Activated CD4-positive, alpha-beta T cell treated with anti-CD3 and anti-CD28 coated beads, Interleukin-2, amount 10 ng/mL, durations not matched to agents 7 days and 5 days (primary cell): ENCODE measurements at regions not wholly inside any gene's neighbourhood (a gene's known extent, or its start where the extent isn't known, plus 50 kb on each side); places are given as distances from the start of the nearest gene placed in this dataset.
"Not testable (repeated sequence)": the region's sequence is repeated elsewhere in the genome, so short reads cannot be mapped to it uniquely, and the experiment has no call there.

Source experiments
- CTCF ChIA-PET: fragments of 350-600 bp; sonication (Branson Sonifier 250); formaldehyde crosslinking; loops from one replicate; lab custom pipeline; 2021; ENCODE audit warnings: antibody characterized with exemption; lab: Charles Lee
- POLR2A ChIA-PET: fragments of 350-600 bp; sonication (Branson Sonifier 250); formaldehyde crosslinking; loops from one replicate; lab custom pipeline; 2021; ENCODE audit warnings: antibody characterized with exemption; lab: Charles Lee
- DNase-seq: peaks from one replicate; pipeline ENCODE4 v3.0.0-alpha.2; 2020
- H3K27ac Mint-ChIP-seq: one replicate; pipeline ENCODE4 v1.8.0; 2021; ENCODE audit warnings: mild to moderate bottlenecking, moderate library complexity, mixed read lengths
- H3K27me3 Mint-ChIP-seq: one replicate; pipeline ENCODE4 v1.8.0; 2021; ENCODE audit warnings: mixed read lengths
- H3K36me3 Mint-ChIP-seq: one replicate; pipeline ENCODE4 v1.8.0; 2021; ENCODE audit warnings: low read depth, mixed read lengths
- H3K4me1 Mint-ChIP-seq: one replicate; pipeline ENCODE4 v1.8.0; 2021; ENCODE audit warnings: mixed read lengths
- H3K4me3 Mint-ChIP-seq: one replicate; pipeline ENCODE4 v1.8.0; 2021; ENCODE audit warnings: mild to moderate bottlenecking, moderate library complexity, mixed read lengths
- H3K9me3 Mint-ChIP-seq: one replicate; pipeline ENCODE4 v1.8.0; 2021; ENCODE audit warnings: mixed read lengths

DNA sequence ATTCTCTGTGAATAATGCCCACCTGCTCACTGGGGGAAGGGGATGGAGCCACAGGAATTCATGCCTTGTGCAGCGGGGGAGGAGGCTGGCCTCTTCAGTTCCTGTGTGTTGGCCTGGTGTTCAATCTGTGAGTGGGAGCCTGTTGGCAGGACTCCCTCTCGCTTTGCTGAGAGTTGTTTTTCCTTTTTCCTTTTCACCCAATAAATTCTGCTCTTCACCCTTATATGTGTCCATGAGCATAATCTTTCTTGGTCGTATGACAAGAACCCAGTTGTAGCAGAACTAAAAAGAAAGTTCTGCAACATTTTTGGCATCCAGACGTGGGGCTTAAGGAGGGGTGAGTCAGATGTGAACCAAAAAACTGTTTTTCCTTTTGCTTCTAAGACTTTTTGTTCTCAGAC is 235.2 kb upstream of the HDX start:
- no peaks in the 10 kb centered on the region for H3K27me3 Mint-ChIP-seq
- CTCF ChIA-PET, result no interaction called here
- H3K4me1 Mint-ChIP-seq, result no peaks in the 10 kb centered on the region
- no peak overlapping the region for H3K27ac Mint-ChIP-seq
- no peak for DNase-seq
- H3K36me3 Mint-ChIP-seq, result no peaks in the 10 kb centered on the region
- H3K9me3 Mint-ChIP-seq, result no peaks in the 10 kb centered on the region
- POLR2A ChIA-PET, result no interaction called here
- no peak overlapping the region for H3K4me3 Mint-ChIP-seq

DNA sequence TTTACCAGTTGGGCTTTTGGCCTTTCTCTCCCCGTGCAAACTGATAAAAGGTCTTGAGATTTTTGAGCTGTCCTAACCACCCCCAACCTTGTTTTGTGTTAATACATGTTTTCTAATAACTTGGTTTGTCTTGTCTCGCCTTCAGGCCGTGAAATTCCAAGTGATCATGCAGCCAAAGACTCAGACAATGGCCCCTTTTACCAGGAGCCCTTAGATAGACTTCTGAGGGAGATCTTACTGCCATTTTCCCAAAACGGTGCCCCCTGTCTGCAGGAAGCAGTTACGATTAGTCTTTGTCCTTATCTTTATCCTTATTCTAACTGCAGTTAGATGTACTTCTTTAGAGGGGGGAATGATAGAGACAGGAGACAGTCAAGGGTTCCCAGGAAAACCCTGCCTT is 245.3 kb upstream of the HDX start:
- no peak for DNase-seq

DNA sequence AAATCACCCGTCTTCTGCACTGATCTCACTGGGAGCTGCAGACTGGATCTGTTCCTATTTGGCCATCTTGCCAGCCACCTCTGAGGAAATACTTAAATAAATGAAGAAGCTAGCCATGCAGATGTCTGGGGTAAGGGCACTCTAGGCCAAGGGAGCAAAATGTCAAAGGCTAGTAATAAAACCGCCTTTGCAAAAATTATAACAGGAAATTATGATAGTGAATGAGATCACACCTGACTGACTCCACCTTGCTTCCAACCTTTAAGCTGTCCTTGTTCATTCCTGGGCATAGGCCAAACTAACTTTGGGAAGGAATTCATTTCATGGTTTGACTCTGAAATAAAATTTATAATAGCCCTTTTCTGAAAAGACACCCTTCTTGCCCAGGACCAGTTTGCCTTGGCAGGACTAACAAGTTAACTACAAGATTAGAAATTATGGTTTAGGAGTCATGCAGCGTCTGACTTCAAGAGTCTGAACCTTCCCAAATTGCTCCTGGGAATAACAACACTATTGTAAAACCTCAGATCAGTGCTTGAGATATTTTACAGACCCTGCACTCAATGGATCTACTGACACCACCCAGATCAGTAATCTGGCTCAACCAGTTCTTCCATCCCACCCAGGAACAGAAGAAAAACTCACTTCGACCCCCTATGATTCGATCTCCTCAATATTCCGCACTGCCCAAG is 246.9 kb upstream of the HDX start:
- Mint-ChIP-seq H3K36me3 (no peaks in the 10 kb centered on the region), H3K27ac (no peak overlapping the region), H3K4me3 (no peak overlapping the region), H3K4me1 (no peaks in the 10 kb centered on the region), H3K27me3 (no peaks in the 10 kb centered on the region), H3K9me3 (no peaks in the 10 kb centered on the region)
- no peak for DNase-seq
- POLR2A ChIA-PET, result interaction anchor here (0.6 kb wide), 1 partner anchor 17 kb away, joined by 14 read pairs; no protein-coding TSS in a partner anchor
- CTCF ChIA-PET, result no interaction called here

More for the DNA sequence above, 245.3 kb upstream of the HDX start:
- Mint-ChIP-seq H3K4me1 (no peaks in the 10 kb centered on the region), H3K27me3 (no peaks in the 10 kb centered on the region), H3K27ac (no peak overlapping the region), H3K36me3 (no peaks in the 10 kb centered on the region), H3K9me3 (no peaks in the 10 kb centered on the region), H3K4me3 (no peak overlapping the region)
- POLR2A ChIA-PET, result no interaction called here
- CTCF ChIA-PET, result no interaction called here

DNA sequence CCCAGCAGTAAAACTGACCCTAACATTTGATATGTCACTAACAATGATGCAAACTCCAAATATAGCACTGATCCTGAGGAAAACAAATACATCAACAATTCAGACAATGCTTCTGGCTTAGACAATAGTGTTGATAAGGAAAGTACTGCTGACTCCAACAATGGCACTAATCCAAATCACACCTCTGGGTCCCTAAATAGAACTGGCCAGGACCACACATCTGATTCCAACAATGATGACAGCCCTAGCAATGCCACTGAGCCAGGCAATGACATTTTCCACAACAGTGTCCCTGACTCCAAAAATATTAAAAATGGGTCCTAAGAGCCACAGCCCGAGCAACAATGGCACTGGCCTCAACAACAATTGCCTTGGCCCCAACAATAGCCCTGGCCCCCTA is 243.1 kb upstream of the APOOL start:
- Mint-ChIP-seq H3K36me3 (no peaks in the 10 kb centered on the region), H3K9me3 (no peaks in the 10 kb centered on the region), H3K4me3 (no peak overlapping the region), H3K27ac (no peak overlapping the region), H3K27me3 (no peaks in the 10 kb centered on the region), H3K4me1 (no peaks in the 10 kb centered on the region)
- ChIA-PET CTCF (no interaction called here), POLR2A (no interaction called here)
- no peak for DNase-seq

DNA sequence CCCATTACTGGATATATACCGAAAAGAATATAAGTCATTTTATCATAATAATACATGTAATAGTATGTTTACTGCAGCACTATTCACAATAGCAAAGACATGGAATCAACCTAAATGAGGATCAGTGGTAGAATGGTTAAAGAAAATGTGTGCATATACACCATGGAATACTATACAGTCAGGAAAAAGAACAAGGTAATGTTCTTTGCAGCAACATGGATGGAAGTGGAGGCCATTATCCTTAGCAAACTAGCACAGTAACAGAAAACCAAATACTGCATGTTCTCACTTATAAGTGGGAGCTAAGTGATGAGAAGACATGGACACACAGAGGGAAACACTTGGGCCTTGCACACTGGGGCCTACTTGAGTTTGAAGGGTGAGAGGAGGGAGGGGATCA is 207.4 kb upstream of the APOOL start:
- Mint-ChIP-seq H3K9me3 (peaks cover 3% of the 10 kb centered on the region), H3K36me3 (no peaks in the 10 kb centered on the region), H3K27me3 (no peaks in the 10 kb centered on the region), H3K4me3 (no peak overlapping the region), H3K4me1 (no peaks in the 10 kb centered on the region), H3K27ac (no peak overlapping the region)
- POLR2A ChIA-PET, result no interaction called here
- CTCF ChIA-PET, result no interaction called here
- no peak for DNase-seq

DNA sequence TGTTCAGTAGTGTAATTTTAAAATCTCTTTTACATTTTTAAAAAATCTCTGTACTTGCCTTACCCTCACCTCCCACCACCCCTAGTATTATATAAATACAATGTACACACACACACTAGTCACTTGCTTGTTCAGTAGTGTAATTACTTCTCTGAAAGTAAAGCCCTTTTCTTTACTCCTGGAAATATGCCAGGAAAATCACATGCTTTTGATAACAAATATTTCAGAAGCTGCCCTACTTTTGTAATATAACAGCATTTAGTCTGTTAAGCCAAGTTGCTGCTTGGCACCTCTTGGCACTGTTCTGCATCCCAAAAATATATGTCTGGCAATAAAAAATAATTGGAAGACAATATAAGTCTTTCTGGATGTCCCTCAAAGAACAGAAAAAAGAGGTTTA is 172.8 kb upstream of the APOOL start:
- no peaks in the 10 kb centered on the region for H3K4me1 Mint-ChIP-seq
- H3K4me3 Mint-ChIP-seq, result no peak overlapping the region
- no peaks in the 10 kb centered on the region for H3K9me3 Mint-ChIP-seq
- no peaks in the 10 kb centered on the region for H3K36me3 Mint-ChIP-seq
- ChIA-PET POLR2A (no interaction called here), CTCF (no interaction called here)
- no peaks in the 10 kb centered on the region for H3K27me3 Mint-ChIP-seq
- DNase-seq, result no peak
- H3K27ac Mint-ChIP-seq, result no peak overlapping the region

DNA sequence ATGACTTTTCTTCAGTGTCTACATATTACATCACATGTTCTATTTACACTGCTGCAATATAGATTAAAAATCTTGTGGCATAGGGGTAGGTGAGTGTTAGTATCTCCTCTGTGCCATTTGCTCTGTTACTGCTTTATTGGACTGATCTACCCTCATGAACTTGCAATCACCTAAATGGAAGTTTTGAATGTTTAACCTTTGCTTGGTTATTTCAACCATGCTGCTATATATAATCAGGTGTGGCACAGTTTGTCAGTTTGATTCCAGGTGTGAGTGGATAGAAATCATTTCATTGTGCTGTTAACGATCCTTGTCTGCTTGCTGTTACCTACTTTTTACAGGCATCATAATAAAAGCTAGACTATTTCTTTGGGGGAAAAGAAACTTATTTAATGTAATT is 157.1 kb upstream of the APOOL start:
- H3K27me3 Mint-ChIP-seq, H3K27ac Mint-ChIP-seq, H3K36me3 Mint-ChIP-seq, CTCF ChIA-PET, H3K4me1 Mint-ChIP-seq, POLR2A ChIA-PET, H3K4me3 Mint-ChIP-seq, H3K9me3 Mint-ChIP-seq, DNase-seq: not testable (repeated sequence)

DNA sequence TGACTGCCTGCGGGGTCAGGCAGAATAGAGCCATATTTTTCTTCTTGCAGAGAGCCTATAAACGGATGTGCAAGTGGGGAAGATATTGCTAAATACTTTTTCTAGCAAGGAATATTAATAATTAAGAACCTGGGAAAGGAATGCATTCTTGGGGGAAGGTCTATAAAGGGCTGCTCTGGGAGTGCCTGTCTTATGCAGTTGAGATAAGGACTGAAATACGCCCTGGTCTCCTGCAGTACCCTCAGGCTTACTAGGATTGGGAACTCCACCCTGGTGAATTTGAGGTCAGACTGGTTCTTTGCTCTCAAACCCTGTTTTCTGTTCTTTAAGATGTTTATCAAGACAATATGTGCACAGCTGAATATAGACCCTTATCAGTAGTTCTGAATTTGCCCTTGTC is 152.5 kb upstream of the APOOL start:
- not testable (repeated sequence) for H3K36me3 Mint-ChIP-seq

DNA sequence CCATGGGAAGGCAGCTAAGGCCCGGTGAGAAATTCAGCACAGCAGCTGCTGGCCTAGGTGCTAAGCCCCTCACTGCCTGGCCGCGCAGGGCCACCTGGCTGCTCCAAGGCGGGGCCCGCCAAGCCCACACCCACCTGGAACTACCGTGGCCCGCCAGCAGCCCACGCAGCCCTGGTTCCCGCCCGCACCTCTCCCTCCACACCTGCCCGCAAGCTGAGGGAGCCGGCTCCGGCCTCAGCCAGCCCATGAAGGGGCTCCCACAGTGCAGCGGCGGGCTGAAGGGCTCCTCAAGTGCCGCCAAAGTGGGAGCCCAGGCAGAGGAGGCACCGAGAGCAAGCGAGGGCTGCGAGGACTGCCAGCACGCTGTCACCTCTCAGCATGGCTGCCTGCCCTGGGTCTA is 146.9 kb upstream of the APOOL start:
- H3K4me1 Mint-ChIP-seq, CTCF ChIA-PET, POLR2A ChIA-PET, H3K27ac Mint-ChIP-seq, DNase-seq, H3K9me3 Mint-ChIP-seq, H3K36me3 Mint-ChIP-seq, H3K27me3 Mint-ChIP-seq, H3K4me3 Mint-ChIP-seq: not testable (repeated sequence)

More for the DNA sequence above, 152.5 kb upstream of the APOOL start:
- CTCF ChIA-PET, H3K4me1 Mint-ChIP-seq, H3K9me3 Mint-ChIP-seq, DNase-seq, H3K27me3 Mint-ChIP-seq, H3K27ac Mint-ChIP-seq, POLR2A ChIA-PET, H3K4me3 Mint-ChIP-seq: not testable (repeated sequence)

DNA sequence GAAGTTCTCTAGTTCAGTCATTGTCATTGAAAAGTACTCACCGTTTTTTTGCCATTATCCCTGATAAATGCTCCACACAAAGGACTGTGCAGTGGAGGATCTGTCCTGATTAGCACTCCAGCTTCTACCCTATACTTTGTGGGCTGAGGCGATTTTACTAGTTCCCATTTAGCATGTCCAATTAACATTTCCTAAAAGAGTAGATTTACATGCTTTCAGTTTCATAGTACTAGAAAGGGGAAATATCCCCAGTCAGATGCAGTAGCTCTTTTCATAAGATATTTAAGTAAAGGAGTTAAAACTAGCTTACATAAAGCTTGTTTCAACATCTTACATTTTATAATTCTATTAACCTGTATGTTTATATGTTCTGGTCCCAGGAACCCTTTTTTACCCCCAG is 144.9 kb upstream of the APOOL start:
- not testable (repeated sequence) for H3K27me3 Mint-ChIP-seq

DNA sequence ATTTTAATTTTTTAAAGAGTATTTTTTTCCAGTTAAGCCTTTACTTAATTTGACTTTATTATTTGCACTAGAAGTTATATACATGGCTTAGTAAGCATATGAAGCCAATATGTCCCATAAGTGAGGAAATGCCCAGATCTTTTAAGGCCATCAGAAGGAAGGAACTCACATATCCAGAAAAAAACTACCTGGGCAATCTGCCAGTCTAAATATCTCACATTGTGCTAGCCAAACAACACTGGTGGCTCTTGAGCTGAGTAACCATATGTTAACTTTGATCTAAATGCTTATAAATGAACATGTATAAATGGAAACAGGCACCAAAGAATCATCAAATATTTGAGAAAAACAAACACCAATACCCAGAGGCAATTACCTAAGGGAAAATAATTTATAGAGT is 138.6 kb upstream of the APOOL start:
- Mint-ChIP-seq H3K4me1 (no peaks in the 10 kb centered on the region), H3K9me3 (no peaks in the 10 kb centered on the region), H3K36me3 (no peaks in the 10 kb centered on the region), H3K4me3 (no peak overlapping the region), H3K27me3 (no peaks in the 10 kb centered on the region), H3K27ac (no peak overlapping the region)
- DNase-seq, result no peak
- ChIA-PET CTCF (no interaction called here), POLR2A (no interaction called here)

More for the DNA sequence above, 144.9 kb upstream of the APOOL start:
- POLR2A ChIA-PET, H3K27ac Mint-ChIP-seq, H3K4me1 Mint-ChIP-seq, H3K4me3 Mint-ChIP-seq, DNase-seq, H3K36me3 Mint-ChIP-seq, H3K9me3 Mint-ChIP-seq, CTCF ChIA-PET: not testable (repeated sequence)

DNA sequence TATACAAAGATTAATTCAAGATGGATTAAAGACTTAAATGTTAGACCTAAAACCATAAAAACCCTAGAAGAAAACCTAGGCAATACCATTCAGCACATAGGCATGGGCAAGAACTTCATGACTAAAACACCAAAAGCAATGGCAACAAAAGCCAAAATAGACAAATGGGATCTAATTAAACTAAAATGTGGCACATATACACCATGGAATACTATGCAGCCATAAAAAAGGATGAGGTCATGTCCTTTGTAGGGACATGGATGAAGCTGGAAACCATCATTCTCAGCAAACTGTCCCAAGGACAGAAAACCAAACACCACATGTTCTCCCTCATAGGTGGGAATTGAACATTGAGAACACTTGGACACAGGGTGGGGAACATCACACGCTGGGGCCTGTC is 133.4 kb upstream of the APOOL start:
- H3K4me1 Mint-ChIP-seq, H3K36me3 Mint-ChIP-seq, CTCF ChIA-PET, H3K9me3 Mint-ChIP-seq, DNase-seq, H3K4me3 Mint-ChIP-seq, POLR2A ChIA-PET, H3K27me3 Mint-ChIP-seq, H3K27ac Mint-ChIP-seq: not testable (repeated sequence)

DNA sequence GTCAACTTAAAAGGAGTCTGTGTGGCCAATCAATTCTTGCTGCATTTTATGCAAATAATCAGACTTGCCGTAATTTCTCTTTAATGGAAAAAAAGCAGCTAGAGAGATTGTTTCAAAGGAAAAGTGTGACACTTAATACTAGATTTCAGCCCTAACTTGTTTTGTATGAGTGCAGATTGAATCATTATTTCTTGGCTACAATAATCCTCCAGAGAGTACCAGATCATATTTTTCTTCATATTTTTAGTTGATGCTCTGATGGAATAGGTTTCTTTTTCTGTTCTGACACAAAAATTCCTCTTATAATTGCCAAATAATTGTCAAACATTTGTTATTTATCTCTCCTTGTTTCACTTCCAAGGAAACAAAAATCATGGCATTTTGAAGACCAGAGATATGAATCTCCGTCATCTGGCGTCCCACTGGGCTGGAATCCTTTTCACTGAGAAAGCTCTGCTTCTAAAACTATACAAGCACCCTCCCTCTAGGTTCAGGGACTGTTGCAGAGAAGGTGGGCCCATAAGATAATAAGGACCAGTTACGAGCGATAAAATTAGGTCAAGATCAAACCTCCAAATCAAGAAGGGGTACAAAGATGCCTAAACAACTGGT is 131.4 kb upstream of the APOOL start:
- H3K36me3 Mint-ChIP-seq, H3K27ac Mint-ChIP-seq, H3K4me3 Mint-ChIP-seq, DNase-seq, H3K9me3 Mint-ChIP-seq, POLR2A ChIA-PET, CTCF ChIA-PET, H3K27me3 Mint-ChIP-seq, H3K4me1 Mint-ChIP-seq: not testable (repeated sequence)

DNA sequence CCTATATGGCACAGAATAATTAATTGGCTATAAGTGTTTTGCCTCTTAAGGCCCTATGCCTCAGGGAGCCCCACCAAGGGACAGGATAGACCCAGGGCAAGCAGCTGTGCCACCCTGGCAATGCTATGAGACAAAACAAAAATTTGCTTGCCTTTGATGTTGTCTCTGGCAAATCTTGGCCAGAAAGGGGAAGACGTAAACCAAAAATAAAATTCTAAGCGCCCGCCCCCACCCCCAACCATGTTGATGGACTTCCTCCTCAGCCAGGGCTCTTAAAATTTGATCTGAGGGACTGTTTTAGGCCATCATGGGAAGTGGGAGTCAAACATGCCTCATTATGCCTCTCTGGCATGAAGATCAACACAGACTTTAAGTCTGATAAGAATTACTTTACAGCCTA is 130.5 kb upstream of the APOOL start:
- Mint-ChIP-seq H3K4me1 (no peaks in the 10 kb centered on the region), H3K9me3 (no peaks in the 10 kb centered on the region), H3K27me3 (no peaks in the 10 kb centered on the region), H3K4me3 (no peak overlapping the region), H3K27ac (no peak overlapping the region), H3K36me3 (no peaks in the 10 kb centered on the region)
- CTCF ChIA-PET, result no interaction called here
- DNase-seq, result no peak
- POLR2A ChIA-PET, result no interaction called here
